HL-60 (cell line): ENCODE measurements at regions not wholly inside any gene's neighbourhood (a gene's known extent, or its start where the extent isn't known, plus 50 kb on each side); places are given as distances from the start of the nearest gene placed in this dataset.

Experiments
- DNase-seq, 2 experiments: peaks; one replicate each; pipeline ENCODE4 v3.0.0-alpha.2; 2010 to 2020; ENCODE audit warnings: low read depth in 1 of 2, low spot score in 1 of 2
- H3K27ac ChIP-seq: fragments of 250-450 bp; sonication (Bioruptor Pico); replicated peaks from 2 replicates; pipeline ENCODE4 v1.5.1; 2020; ENCODE audit warnings: mild to moderate bottlenecking, moderate library complexity
- H3K27me3 ChIP-seq: fragments of 250-450 bp; sonication (Bioruptor Pico); 2 replicates; pipeline ENCODE4 v1.5.1; 2021; ENCODE audit warnings: mild to moderate bottlenecking, moderate library complexity; ENCODE audit not compliant: insufficient read depth, poor library complexity, severe bottlenecking
- H3K4me3 ChIP-seq: replicated peaks from 2 replicates; pipeline ENCODE4 v1.5.1; 2011; ENCODE audit warnings: mild to moderate bottlenecking, control low read depth, low read length; ENCODE audit not compliant: insufficient read depth
- GABPA ChIP-seq: IDR thresholded peaks from 2 replicates; pipeline ENCODE4 v1.6.1; 2012; ENCODE audit warnings: low read depth
- POLR2AphosphoS5 ChIP-seq: IDR thresholded peaks from 2 replicates; pipeline ENCODE4 v1.6.1; 2012; ENCODE audit warnings: low read depth
- SPI1 ChIP-seq: IDR thresholded peaks from 2 replicates; pipeline ENCODE4 v1.6.1; 2012; ENCODE audit warnings: low read depth, mild to moderate bottlenecking, borderline replicate concordance
- TF ChIP-seq, protein P1 (sequence below): IDR thresholded peaks from one replicate; pipeline ENCODE4 v1.5.1; 2011; ENCODE audit warnings: low read length, control low read depth, inconsistent platforms; ENCODE audit not compliant: insufficient read depth
- TF ChIP-seq, protein P2 (sequence below): IDR thresholded peaks from 2 replicates; pipeline ENCODE4 v1.6.1; 2012; ENCODE audit warnings: low read depth; ENCODE audit not compliant: insufficient replicate concordance

DNA sequence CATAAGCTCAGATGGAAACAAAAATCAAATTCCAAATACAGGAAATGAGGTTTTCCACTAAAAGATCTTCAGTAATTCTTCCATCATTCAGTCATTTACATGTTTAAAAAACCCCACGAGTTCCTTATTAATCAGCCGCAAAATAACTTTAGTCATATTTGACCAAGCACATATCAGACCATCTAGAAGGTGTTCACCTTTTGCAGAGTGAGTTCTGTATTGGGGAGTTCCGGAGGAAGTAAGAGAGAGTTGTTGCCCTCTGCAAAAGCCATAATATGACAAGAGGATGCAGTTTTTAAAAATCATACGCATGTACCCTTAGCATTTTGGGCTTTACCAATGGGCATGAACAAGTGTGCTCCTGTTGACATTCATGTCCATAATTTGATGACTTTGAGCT, 61.6 kb downstream of the CCR1 start:
- no peaks in the 10 kb centered on the region for H3K27me3 ChIP-seq
- DNase-seq = no peak
- H3K27ac ChIP-seq = no peak overlapping the region
- H3K4me3 ChIP-seq = no peak overlapping the region
- TF ChIP-seq, protein P1, sequence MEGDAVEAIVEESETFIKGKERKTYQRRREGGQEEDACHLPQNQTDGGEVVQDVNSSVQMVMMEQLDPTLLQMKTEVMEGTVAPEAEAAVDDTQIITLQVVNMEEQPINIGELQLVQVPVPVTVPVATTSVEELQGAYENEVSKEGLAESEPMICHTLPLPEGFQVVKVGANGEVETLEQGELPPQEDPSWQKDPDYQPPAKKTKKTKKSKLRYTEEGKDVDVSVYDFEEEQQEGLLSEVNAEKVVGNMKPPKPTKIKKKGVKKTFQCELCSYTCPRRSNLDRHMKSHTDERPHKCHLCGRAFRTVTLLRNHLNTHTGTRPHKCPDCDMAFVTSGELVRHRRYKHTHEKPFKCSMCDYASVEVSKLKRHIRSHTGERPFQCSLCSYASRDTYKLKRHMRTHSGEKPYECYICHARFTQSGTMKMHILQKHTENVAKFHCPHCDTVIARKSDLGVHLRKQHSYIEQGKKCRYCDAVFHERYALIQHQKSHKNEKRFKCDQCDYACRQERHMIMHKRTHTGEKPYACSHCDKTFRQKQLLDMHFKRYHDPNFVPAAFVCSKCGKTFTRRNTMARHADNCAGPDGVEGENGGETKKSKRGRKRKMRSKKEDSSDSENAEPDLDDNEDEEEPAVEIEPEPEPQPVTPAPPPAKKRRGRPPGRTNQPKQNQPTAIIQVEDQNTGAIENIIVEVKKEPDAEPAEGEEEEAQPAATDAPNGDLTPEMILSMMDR = no peak
- TF ChIP-seq, protein P2, sequence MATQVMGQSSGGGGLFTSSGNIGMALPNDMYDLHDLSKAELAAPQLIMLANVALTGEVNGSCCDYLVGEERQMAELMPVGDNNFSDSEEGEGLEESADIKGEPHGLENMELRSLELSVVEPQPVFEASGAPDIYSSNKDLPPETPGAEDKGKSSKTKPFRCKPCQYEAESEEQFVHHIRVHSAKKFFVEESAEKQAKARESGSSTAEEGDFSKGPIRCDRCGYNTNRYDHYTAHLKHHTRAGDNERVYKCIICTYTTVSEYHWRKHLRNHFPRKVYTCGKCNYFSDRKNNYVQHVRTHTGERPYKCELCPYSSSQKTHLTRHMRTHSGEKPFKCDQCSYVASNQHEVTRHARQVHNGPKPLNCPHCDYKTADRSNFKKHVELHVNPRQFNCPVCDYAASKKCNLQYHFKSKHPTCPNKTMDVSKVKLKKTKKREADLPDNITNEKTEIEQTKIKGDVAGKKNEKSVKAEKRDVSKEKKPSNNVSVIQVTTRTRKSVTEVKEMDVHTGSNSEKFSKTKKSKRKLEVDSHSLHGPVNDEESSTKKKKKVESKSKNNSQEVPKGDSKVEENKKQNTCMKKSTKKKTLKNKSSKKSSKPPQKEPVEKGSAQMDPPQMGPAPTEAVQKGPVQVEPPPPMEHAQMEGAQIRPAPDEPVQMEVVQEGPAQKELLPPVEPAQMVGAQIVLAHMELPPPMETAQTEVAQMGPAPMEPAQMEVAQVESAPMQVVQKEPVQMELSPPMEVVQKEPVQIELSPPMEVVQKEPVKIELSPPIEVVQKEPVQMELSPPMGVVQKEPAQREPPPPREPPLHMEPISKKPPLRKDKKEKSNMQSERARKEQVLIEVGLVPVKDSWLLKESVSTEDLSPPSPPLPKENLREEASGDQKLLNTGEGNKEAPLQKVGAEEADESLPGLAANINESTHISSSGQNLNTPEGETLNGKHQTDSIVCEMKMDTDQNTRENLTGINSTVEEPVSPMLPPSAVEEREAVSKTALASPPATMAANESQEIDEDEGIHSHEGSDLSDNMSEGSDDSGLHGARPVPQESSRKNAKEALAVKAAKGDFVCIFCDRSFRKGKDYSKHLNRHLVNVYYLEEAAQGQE = no peak

DNA sequence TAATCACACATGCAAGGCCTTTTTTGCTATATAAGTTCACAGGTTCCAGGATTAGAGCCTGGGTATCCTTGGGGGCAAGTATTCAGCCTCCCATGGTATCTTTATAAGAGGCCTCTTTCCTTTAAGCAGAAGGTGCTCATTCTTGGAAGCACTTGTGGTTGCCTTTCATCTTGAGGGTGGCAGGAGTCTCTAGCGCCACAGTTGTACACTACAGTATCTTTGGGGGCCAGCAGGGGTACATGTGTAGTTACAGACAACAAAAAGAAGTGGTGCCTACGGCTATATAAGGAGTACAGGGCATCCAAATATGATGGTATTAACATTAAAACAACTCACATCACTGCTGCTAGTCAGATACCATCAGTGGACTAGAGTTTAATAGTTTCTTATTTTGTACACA, 62.1 kb downstream of the CCR1 start:
- no peak for TF ChIP-seq POLR2AphosphoS5
- no peak for TF ChIP-seq GABPA
- TF ChIP-seq, protein P1 = no peak
- no peak for TF ChIP-seq SPI1
- TF ChIP-seq, protein P2 = no peak
- DNase-seq = no peak
- no peaks in the 10 kb centered on the region for H3K27me3 ChIP-seq
- no peak overlapping the region for H3K4me3 ChIP-seq
- H3K27ac ChIP-seq = no peak overlapping the region

DNA sequence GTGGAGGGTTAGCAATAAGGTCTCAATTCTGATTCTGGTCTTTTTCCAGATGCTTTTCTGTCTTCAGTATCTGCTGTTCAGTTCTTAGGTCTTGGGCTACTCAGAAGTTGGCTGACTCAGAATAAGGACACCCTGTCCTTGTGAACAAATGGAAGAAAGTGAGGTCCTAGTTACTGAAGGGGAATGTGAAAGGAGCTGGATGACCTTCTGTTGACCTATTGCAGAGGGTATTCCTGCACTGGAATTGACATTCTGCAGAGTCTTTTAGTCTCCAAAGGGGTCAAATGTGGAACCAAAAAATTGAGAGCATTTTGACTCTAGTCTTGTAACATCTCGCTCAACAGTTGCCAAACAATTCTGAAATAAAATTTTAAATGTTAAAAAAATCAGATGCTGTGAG, 63.0 kb downstream of the CCR1 start:
- TF ChIP-seq SPI1 (no peak), GABPA (no peak), POLR2AphosphoS5 (no peak)
- TF ChIP-seq, protein P2 = no peak
- TF ChIP-seq, protein P1 = no peak
- H3K27ac ChIP-seq = no peak overlapping the region
- H3K27me3 ChIP-seq = no peaks in the 10 kb centered on the region
- DNase-seq = no peak
- H3K4me3 ChIP-seq = no peak overlapping the region
